ENCODE measurements at regions not wholly inside any gene's neighbourhood (a gene's known extent, or its start where the extent isn't known, plus 50 kb on each side); places are given as distances from the start of the nearest gene placed in this dataset.
"Not testable (repeated sequence)": the region's sequence is repeated elsewhere in the genome, so short reads cannot be mapped to it uniquely, and the experiment has no call there.

DNA sequence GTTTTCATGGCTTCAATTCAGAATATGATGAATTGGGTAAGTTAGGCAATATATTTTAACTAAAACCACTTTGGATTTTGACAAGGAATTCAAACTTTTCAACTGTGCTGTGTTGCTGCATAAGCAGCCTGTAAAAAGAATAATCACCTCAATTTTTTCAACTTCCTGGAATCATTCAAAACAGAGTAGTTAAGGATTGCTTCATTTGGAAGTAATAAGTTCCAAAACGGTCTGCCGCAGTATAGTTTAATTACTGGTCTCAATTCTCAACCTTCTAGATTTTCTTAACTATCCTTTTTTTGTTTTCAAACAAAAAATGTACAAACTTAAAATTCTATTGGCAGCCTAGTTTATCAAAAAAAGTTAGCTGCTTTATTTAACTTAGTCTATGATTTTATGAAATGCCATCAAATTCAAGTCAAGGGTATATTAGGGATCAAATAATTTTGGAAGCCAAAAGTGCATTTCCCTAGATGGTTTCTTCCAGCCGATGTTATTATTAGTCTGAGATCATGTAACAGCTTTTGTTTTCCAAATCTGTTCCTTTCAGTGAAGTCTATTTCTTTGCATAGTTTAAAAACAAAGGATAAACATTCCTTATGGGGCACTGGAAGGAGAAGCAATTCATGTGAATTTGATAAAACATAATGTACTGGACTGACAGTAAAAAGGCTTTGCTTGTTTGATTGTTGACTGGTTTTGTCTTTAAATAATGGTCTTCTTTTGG, 76.1 kb upstream of the ETAA1 start:
- Histone ChIP-seq H3K27ac (ENCODE audit: low read depth in 2 of 2, low read length in 2 of 2) (no peak overlapping the region), H3K27me3 (ENCODE audit: control insufficient read depth in 2 of 2, insufficient read depth in 2 of 2, low read length in 2 of 2) (no peaks in the 10 kb centered on the region), H3K36me3 (ENCODE audit: control insufficient read depth in 2 of 2, insufficient read depth in 2 of 2, low read length in 2 of 2) (no peaks in the 10 kb centered on the region), H3K9ac (ENCODE audit: low read depth in 1 of 2, low read length in 2 of 2) (no peak overlapping the region), H3K4me1 (ENCODE audit: control insufficient read depth in 2 of 2, insufficient read depth in 2 of 2, low read length in 2 of 2) (peaks cover 0 to 8% of the 10 kb centered on the region in 2 donors), H3K4me3 (ENCODE audit: low read length in 2 of 2) (no peak overlapping the region), H3K9me3 (ENCODE audit: control insufficient read depth in 2 of 2, low read length in 2 of 2) (no peaks in the 10 kb centered on the region)

DNA sequence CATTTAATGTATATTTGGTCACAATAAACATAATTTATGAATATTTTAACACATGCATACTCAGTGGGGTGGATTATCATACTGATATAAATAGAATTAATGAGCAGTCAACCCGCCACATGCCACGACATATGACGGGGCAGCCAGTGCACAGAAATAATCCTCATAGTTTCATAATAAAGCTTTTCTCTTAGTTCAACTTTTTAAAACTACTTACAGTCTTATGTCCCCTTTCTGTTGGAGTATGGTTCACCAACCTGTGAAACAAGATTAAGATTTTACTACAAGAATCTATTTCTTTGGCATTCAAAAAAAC, 75.6 kb upstream of the ETAA1 start:
- H3K9me3 ChIP-seq (ENCODE audit: control insufficient read depth in 2 of 2, low read length in 2 of 2), result no peaks in the 10 kb centered on the region
- H3K9ac ChIP-seq (ENCODE audit: low read depth in 1 of 2, low read length in 2 of 2), result no peak overlapping the region
- H3K27me3 ChIP-seq (ENCODE audit: control insufficient read depth in 2 of 2, insufficient read depth in 2 of 2, low read length in 2 of 2), result no peaks in the 10 kb centered on the region
- no peaks in the 10 kb centered on the region for H3K36me3 ChIP-seq (ENCODE audit: control insufficient read depth in 2 of 2, insufficient read depth in 2 of 2, low read length in 2 of 2)
- H3K4me3 ChIP-seq (ENCODE audit: low read length in 2 of 2), result no peak overlapping the region
- H3K4me1 ChIP-seq (ENCODE audit: control insufficient read depth in 2 of 2, insufficient read depth in 2 of 2, low read length in 2 of 2), result peaks cover 0 to 8% of the 10 kb centered on the region in 2 donors
- H3K27ac ChIP-seq (ENCODE audit: low read depth in 2 of 2, low read length in 2 of 2), result no peak overlapping the region

- H3K9ac ChIP-seq (ENCODE audit: low read depth in 1 of 2, low read length in 2 of 2), result no peak overlapping the region
Observed at GRCh38 chr2:67322353-67323001, 74.7 kb upstream of the ETAA1 start.

DNA sequence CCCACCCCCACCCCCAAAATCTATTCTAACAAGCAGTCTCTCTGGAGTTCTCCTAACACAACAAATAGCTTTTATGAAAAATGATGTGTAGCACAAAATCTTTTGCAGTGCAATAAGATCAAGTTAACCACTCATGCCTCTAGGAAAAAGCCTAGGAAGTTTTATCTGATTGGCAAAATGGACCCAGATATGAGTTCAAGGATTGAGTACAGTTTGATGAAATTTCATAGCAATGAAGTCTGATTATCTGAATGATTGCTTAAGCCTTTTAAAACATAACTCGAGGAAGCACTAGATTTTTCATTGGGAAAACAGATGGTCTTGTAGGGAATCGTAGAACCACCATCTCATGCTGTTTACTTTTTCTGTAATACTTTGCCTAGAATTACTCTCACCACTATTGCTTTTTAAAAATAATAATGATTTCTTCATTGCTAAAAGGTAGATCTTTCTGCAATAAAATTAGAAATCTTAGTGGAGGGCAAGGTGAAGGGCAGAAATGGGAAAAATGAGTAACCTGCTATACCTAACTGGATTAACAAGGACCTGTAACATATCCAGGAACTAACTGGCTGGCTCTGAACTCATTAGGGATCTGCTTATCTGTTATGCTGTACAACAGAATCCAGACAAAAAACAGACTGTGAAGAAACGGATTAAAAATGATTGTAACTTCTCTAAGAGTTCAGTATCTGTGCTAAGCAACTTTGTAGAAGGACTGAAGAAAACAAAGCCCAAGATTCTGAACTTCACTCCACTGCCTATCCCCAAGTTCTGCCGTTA, 73.7 kb upstream of the ETAA1 start:
- no peaks in the 10 kb centered on the region for H3K27me3 ChIP-seq (ENCODE audit: control insufficient read depth in 2 of 2, insufficient read depth in 2 of 2, low read length in 2 of 2)
- H3K4me1 ChIP-seq (ENCODE audit: control insufficient read depth in 2 of 2, insufficient read depth in 2 of 2, low read length in 2 of 2), result peaks cover 0 to 2% of the 10 kb centered on the region in 2 donors
- no peak overlapping the region for H3K27ac ChIP-seq (ENCODE audit: low read depth in 2 of 2, low read length in 2 of 2)
- no peak overlapping the region for H3K9ac ChIP-seq (ENCODE audit: low read depth in 1 of 2, low read length in 2 of 2)
- H3K4me3 ChIP-seq (ENCODE audit: low read length in 2 of 2), result no peak overlapping the region
- H3K36me3 ChIP-seq (ENCODE audit: control insufficient read depth in 2 of 2, insufficient read depth in 2 of 2, low read length in 2 of 2), result no peaks in the 10 kb centered on the region
- no peaks in the 10 kb centered on the region for H3K9me3 ChIP-seq (ENCODE audit: control insufficient read depth in 2 of 2, low read length in 2 of 2)

More at GRCh38 chr2:67322353-67323001, 74.7 kb upstream of the ETAA1 start:
- no peaks in the 10 kb centered on the region for H3K9me3 ChIP-seq (ENCODE audit: control insufficient read depth in 2 of 2, low read length in 2 of 2)
- H3K4me3 ChIP-seq (ENCODE audit: low read length in 2 of 2), result no peak overlapping the region
- H3K4me1 ChIP-seq (ENCODE audit: control insufficient read depth in 2 of 2, insufficient read depth in 2 of 2, low read length in 2 of 2), result peaks cover 0 to 2% of the 10 kb centered on the region in 2 donors
- no peak overlapping the region for H3K27ac ChIP-seq (ENCODE audit: low read depth in 2 of 2, low read length in 2 of 2)
- no peaks in the 10 kb centered on the region for H3K36me3 ChIP-seq (ENCODE audit: control insufficient read depth in 2 of 2, insufficient read depth in 2 of 2, low read length in 2 of 2)
- no peaks in the 10 kb centered on the region for H3K27me3 ChIP-seq (ENCODE audit: control insufficient read depth in 2 of 2, insufficient read depth in 2 of 2, low read length in 2 of 2)

- Histone ChIP-seq H3K9me3 (ENCODE audit: control insufficient read depth in 2 of 2, low read length in 2 of 2) (no peaks in the 10 kb centered on the region), H3K4me3 (ENCODE audit: low read length in 2 of 2) (no peak overlapping the region), H3K36me3 (ENCODE audit: control insufficient read depth in 2 of 2, insufficient read depth in 2 of 2, low read length in 2 of 2) (no peaks in the 10 kb centered on the region), H3K9ac (ENCODE audit: low read depth in 1 of 2, low read length in 2 of 2) (no peak overlapping the region), H3K27me3 (ENCODE audit: control insufficient read depth in 2 of 2, insufficient read depth in 2 of 2, low read length in 2 of 2) (no peaks in the 10 kb centered on the region), H3K27ac (ENCODE audit: low read depth in 2 of 2, low read length in 2 of 2) (no peak overlapping the region), H3K4me1 (ENCODE audit: control insufficient read depth in 2 of 2, insufficient read depth in 2 of 2, low read length in 2 of 2) (no peaks in the 10 kb centered on the region)
Observed at GRCh38 chr2:67329513-67329912, 67.6 kb upstream of the ETAA1 start.

DNA sequence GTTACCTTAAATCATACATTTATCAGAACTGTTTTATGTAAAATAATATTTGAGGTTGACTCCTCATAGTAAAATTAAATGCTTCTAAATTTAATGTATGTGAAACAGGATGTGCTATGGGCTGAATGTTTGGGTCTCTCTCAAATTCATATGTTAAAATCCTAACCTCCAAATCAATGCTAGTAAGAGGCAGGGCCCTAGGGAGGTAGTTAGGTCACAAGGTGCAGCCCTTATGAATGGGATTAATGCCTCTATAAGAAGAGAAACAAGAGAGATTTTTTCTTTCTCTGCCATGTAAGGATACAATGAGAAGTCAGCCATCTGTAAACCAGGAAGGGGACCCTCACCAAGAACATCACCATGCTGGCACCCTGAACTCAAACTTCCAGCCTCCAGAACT, 67.2 kb upstream of the ETAA1 start:
- Histone ChIP-seq H3K9me3 (ENCODE audit: control insufficient read depth in 2 of 2, low read length in 2 of 2) (no peaks in the 10 kb centered on the region), H3K36me3 (ENCODE audit: control insufficient read depth in 2 of 2, insufficient read depth in 2 of 2, low read length in 2 of 2) (no peaks in the 10 kb centered on the region), H3K4me1 (ENCODE audit: control insufficient read depth in 2 of 2, insufficient read depth in 2 of 2, low read length in 2 of 2) (no peaks in the 10 kb centered on the region), H3K27ac (ENCODE audit: low read depth in 2 of 2, low read length in 2 of 2) (no peak overlapping the region), H3K4me3 (ENCODE audit: low read length in 2 of 2) (no peak overlapping the region), H3K27me3 (ENCODE audit: control insufficient read depth in 2 of 2, insufficient read depth in 2 of 2, low read length in 2 of 2) (no peaks in the 10 kb centered on the region), H3K9ac (ENCODE audit: low read depth in 1 of 2, low read length in 2 of 2) (no peak overlapping the region)

DNA sequence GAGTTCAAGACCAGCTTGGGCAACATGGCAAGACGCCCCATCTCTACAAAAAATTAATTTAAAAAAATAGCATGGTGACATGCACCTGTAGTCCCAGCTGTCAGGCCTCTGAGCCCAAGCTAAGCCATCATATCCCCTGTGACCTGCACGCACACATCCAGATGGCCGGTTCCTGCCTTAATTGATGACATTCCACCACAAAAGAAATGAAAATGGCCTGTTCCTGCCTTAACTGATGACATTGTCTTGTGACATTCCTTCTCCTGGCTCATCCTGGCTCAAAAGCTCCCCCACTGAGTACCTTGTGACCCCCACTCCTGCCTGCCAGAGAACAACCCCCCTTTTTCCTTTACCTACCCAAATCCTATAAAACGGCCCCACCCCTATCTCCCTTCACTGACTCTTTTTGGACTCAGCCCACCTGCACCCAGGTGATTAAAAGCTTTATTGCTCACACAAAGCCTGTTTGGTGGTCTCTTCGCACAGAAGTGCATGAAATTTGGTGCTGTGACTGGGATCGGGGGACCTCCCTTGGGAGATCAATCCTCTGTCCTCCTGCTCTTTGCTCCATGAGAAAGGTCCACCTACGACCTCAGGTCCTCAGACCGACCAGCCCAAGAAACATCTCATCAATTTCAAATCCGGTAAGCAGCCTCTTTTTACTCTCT, 65.6 kb upstream of the ETAA1 start:
- H3K27ac ChIP-seq (ENCODE audit: low read depth in 2 of 2, low read length in 2 of 2); H3K27me3 ChIP-seq (ENCODE audit: control insufficient read depth in 2 of 2, insufficient read depth in 2 of 2, low read length in 2 of 2); H3K9me3 ChIP-seq (ENCODE audit: control insufficient read depth in 2 of 2, low read length in 2 of 2); H3K4me1 ChIP-seq (ENCODE audit: control insufficient read depth in 2 of 2, insufficient read depth in 2 of 2, low read length in 2 of 2); H3K4me3 ChIP-seq (ENCODE audit: low read length in 2 of 2); H3K36me3 ChIP-seq (ENCODE audit: control insufficient read depth in 2 of 2, insufficient read depth in 2 of 2, low read length in 2 of 2); H3K9ac ChIP-seq (ENCODE audit: low read depth in 1 of 2, low read length in 2 of 2): not testable (repeated sequence)

DNA sequence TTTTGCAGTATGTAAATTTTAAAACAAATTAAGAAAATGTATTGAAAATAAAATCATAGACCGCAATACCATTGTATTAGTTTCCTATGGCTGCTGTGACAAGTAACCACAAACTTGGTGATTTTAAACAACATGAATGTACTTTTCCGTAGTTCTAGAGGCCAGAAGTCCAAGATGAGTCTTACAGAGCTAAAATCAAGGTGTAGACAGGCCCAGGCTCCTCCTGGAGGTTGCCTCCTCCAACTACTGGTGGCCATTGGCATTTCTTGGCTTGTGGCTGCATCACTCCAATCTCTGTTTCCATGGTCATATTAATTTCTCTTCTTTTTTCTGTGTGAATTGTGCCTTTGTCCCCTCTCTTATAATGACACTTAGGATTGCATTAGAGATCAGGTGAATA, 59.2 kb upstream of the ETAA1 start:
- Histone ChIP-seq H3K27ac (ENCODE audit: low read depth in 2 of 2, low read length in 2 of 2) (no peak overlapping the region), H3K4me3 (ENCODE audit: low read length in 2 of 2) (no peak overlapping the region), H3K36me3 (ENCODE audit: control insufficient read depth in 2 of 2, insufficient read depth in 2 of 2, low read length in 2 of 2) (no peaks in the 10 kb centered on the region), H3K27me3 (ENCODE audit: control insufficient read depth in 2 of 2, insufficient read depth in 2 of 2, low read length in 2 of 2) (no peaks in the 10 kb centered on the region), H3K9ac (ENCODE audit: low read depth in 1 of 2, low read length in 2 of 2) (no peak overlapping the region), H3K9me3 (ENCODE audit: control insufficient read depth in 2 of 2, low read length in 2 of 2) (no peaks in the 10 kb centered on the region), H3K4me1 (ENCODE audit: control insufficient read depth in 2 of 2, insufficient read depth in 2 of 2, low read length in 2 of 2) (no peaks in the 10 kb centered on the region)

DNA sequence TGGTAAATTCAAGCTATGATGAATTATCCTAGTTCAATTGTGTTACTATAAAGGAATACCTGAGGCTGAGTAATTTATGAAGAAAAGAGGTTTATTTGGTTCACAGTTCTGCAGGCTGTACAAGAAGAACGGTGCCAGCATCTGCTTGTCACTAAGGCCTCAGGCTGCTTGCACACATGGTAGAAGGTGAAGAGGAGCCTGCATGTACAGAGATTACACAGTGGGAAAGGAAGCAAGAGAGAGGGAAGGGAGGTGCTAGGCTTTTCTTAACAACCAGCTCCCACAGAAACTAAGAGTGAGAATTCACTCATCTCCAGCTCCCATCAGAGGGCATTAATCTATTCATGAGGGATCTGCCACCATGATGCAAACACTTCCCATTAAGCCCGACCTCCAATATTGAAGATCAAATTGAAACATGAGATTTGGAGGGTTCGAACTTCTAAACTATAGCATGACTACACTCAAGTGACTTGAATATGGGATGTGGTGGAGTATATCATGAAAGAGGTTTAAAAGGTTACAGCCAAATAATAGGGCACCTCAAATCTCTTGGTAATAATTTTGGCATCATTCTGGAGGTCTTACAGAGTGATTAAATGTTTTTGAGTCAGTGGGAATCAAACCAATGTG, 58.4 kb upstream of the ETAA1 start:
- Histone ChIP-seq H3K4me3 (ENCODE audit: low read length in 2 of 2) (no peak overlapping the region), H3K36me3 (ENCODE audit: control insufficient read depth in 2 of 2, insufficient read depth in 2 of 2, low read length in 2 of 2) (no peaks in the 10 kb centered on the region), H3K9me3 (ENCODE audit: control insufficient read depth in 2 of 2, low read length in 2 of 2) (no peaks in the 10 kb centered on the region), H3K27ac (ENCODE audit: low read depth in 2 of 2, low read length in 2 of 2) (no peak overlapping the region), H3K27me3 (ENCODE audit: control insufficient read depth in 2 of 2, insufficient read depth in 2 of 2, low read length in 2 of 2) (no peaks in the 10 kb centered on the region), H3K9ac (ENCODE audit: low read depth in 1 of 2, low read length in 2 of 2) (no peak overlapping the region), H3K4me1 (ENCODE audit: control insufficient read depth in 2 of 2, insufficient read depth in 2 of 2, low read length in 2 of 2) (no peaks in the 10 kb centered on the region)

All from mucosa of rectum (tissue), 2 donors.